Smooth muscle cell (in vitro differentiated cells): ENCODE measurements at regions not wholly inside any gene's neighbourhood (a gene's known extent, or its start where the extent isn't known, plus 50 kb on each side); places are given as distances from the start of the nearest gene placed in this dataset.

Source experiments
- DNase-seq: peaks from one replicate; lab custom pipeline; 2025; ENCODE audit not compliant: unreplicated experiment; lab: John Stamatoyannopoulos, UW
- H2AFZ ChIP-seq: fragments of 200-600 bp; sonication (generic); 2 replicates; pipeline ENCODE4 v1.6.0; 2016; ENCODE audit warnings: antibody characterized with exemption, low read depth, mild to moderate bottlenecking
- H3F3A ChIP-seq: fragments of 200-600 bp; sonication (generic); 2 replicates; pipeline ENCODE4 v1.6.0; 2017; ENCODE audit warnings: antibody characterized with exemption, low read depth
- H3K27ac ChIP-seq: fragments of 200-600 bp; sonication (generic); 2 replicates; pipeline ENCODE4 v1.5.1; 2016; ENCODE audit warnings: low read depth, mild to moderate bottlenecking
- H3K27me3 ChIP-seq: fragments of 200-600 bp; sonication (generic); 2 replicates; pipeline ENCODE4 v1.6.1; 2016; ENCODE audit warnings: low read depth, mild to moderate bottlenecking
- H3K36me3 ChIP-seq: fragments of 200-600 bp; sonication (generic); 2 replicates; pipeline ENCODE4 v1.5.1; 2016; ENCODE audit warnings: low read depth
- H3K4me1 ChIP-seq: fragments of 200-600 bp; sonication (generic); 2 replicates; pipeline ENCODE4 v1.5.1; 2016; ENCODE audit warnings: low read depth
- H3K4me2 ChIP-seq: fragments of 200-600 bp; sonication (generic); 2 replicates; pipeline ENCODE4 v1.6.0; 2016; ENCODE audit warnings: mild to moderate bottlenecking
- H3K4me3 ChIP-seq: fragments of 200-600 bp; sonication (generic); 2 replicates; pipeline ENCODE4 v1.5.1; 2016; ENCODE audit warnings: mild to moderate bottlenecking
- H3K79me2 ChIP-seq: fragments of 200-600 bp; sonication (generic); 2 replicates; pipeline ENCODE4 v1.6.0; 2016; ENCODE audit warnings: low read depth, mild to moderate bottlenecking
- H3K9ac ChIP-seq: fragments of 200-600 bp; sonication (generic); 2 replicates; pipeline ENCODE4 v1.6.0; 2016; ENCODE audit warnings: low read depth
- H3K9me3 ChIP-seq: fragments of 200-600 bp; sonication (generic); replicated peaks from 2 replicates; pipeline ENCODE4 v1.5.1; 2016; ENCODE audit warnings: low read depth
- H4K20me1 ChIP-seq: fragments of 200-600 bp; sonication (generic); 2 replicates; pipeline ENCODE4 v1.6.0; 2016; ENCODE audit warnings: low read depth
- CTCF ChIP-seq: fragments of 200-600 bp; sonication (generic); IDR thresholded peaks from 2 replicates; pipeline ENCODE4 v1.5.1; 2017; ENCODE audit warnings: borderline replicate concordance, mild to moderate bottlenecking, antibody characterized with exemption; ENCODE audit not compliant: insufficient read depth, poor library complexity, severe bottlenecking
- WGBS: methylation state at CpG from one replicate; pipeline ENCODE4 v1.1.7; 2016; ENCODE audit warnings: low lambda C conversion rate; 5-methylcytosine and 5-hydroxymethylcytosine counted together

DNA sequence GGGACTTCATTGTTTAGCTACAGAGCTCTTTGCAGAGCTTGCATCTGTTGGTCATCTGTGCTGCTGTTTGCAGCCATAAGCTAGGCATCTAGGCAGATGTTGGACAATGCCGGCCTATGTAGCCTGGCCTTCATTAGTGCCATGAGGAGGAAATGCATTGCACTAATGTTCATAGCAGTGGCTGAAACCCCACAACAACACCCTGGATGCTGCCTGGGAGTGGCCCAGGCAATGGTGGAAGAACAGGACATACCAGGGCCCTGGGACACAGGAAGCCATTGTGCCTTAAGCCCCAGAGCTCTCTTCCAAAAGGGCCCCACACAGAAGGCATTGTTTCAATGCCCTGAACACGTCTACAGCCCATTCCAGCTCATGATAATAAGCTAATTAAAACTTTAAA, 131.5 kb upstream of the LYZL1 start:
- peak overlapping the region; percentile 80 for H2AFZ ChIP-seq
- no peak overlapping the region for H3K4me3 ChIP-seq
- no peak overlapping the region for H3K4me2 ChIP-seq
- no peak for TF ChIP-seq CTCF
- no peak for DNase-seq
- H3K4me1 ChIP-seq, result peaks cover 13% of the 10 kb centered on the region
- no peaks in the 10 kb centered on the region for H3K36me3 ChIP-seq
- no peak overlapping the region for H3K9ac ChIP-seq
- peaks cover 27% of the 10 kb centered on the region for H3F3A ChIP-seq
- no peaks in the 10 kb centered on the region for H3K79me2 ChIP-seq
- peak overlapping the region; percentile 97 for H3K27ac ChIP-seq
- H4K20me1 ChIP-seq, result no peaks in the 10 kb centered on the region
- no peaks in the 10 kb centered on the region for H3K9me3 ChIP-seq
- 53% methylated on average over 2 of the region's 2 CpGs for WGBS
- no peaks in the 10 kb centered on the region for H3K27me3 ChIP-seq

DNA sequence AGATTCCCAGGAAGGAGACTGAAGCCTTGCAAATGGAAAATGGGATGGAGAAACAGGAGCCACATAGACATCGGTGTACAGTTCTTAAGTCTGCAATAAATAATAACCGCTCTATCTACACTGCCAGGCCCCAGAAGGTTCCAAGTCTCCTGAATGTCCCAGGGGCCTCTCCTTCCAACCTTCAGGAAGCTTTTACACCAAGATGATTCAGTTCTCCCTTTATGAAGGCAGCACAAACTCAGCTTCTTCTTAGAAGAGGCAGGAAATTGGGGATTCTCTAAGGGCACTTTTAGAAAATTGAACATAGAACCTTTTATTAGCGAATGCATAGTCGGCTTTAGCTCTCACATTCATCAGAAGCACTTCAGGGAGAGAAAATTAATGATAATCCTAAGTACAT, 130.8 kb upstream of the LYZL1 start:
- no peaks in the 10 kb centered on the region for H3K79me2 ChIP-seq
- peak overlapping the region; percentile 97 for H3K27ac ChIP-seq
- no peak for TF ChIP-seq CTCF
- no peak overlapping the region for H3K4me3 ChIP-seq
- peak overlapping the region; percentile 11 for H3K9ac ChIP-seq
- peak overlapping the region; percentile 61 for H3K4me2 ChIP-seq
- DNase-seq, result no peak
- H3K4me1 ChIP-seq, result peaks cover 13% of the 10 kb centered on the region
- no peaks in the 10 kb centered on the region for H3K9me3 ChIP-seq
- 55% methylated on average over 4 of the region's 4 CpGs for WGBS
- no peaks in the 10 kb centered on the region for H4K20me1 ChIP-seq
- H3F3A ChIP-seq, result peaks cover 25% of the 10 kb centered on the region
- H3K36me3 ChIP-seq, result no peaks in the 10 kb centered on the region
- peak overlapping the region; percentile 80 for H2AFZ ChIP-seq
- H3K27me3 ChIP-seq, result no peaks in the 10 kb centered on the region

DNA sequence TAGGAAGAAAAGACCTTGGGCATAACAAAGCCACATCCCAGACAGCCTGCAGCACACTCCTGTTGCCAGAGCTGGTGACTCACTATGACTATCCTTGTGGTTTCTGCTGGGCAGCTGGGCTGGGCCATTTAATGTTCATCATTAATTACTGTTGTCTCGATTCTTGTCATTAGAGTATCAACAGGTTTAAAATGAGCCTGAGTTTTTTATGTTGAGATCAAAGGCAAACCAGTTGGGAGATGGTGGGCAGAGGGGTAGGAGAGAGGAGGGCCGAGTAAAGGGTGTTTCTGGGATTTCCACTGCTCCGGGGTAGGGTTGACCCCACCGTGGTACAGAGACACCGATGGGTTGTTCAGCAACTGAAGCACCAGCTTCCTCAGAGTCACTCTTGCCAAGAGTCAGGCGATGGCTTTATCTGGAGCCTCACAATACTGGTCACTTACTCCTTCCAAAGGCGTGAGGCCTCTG, 128.7 kb upstream of the LYZL1 start:
- WGBS, result 15% methylated on average over 7 of the region's 7 CpGs
- Histone ChIP-seq H3K9me3 (no peaks in the 10 kb centered on the region), H3K4me1 (peaks cover 13% of the 10 kb centered on the region), H3K79me2 (no peaks in the 10 kb centered on the region), H3K4me3 (no peak overlapping the region), H3F3A (peaks cover 25% of the 10 kb centered on the region), H3K36me3 (no peaks in the 10 kb centered on the region), H3K27ac (peak overlapping the region; percentile 97), H4K20me1 (no peaks in the 10 kb centered on the region), H3K4me2 (peak overlapping the region; percentile 63), H3K27me3 (no peaks in the 10 kb centered on the region), H3K9ac (peak overlapping the region; percentile 82), H2AFZ (no peak overlapping the region)
- no peak for TF ChIP-seq CTCF
- DNase-seq, result no peak

- Histone ChIP-seq H3K4me3 (no peak overlapping the region), H3K4me2 (peak overlapping the region; percentile 38), H4K20me1 (no peaks in the 10 kb centered on the region), H3K9me3 (no peaks in the 10 kb centered on the region), H3K27me3 (no peaks in the 10 kb centered on the region), H3K27ac (peak overlapping the region; percentile 94), H3K36me3 (no peaks in the 10 kb centered on the region), H3F3A (peaks cover 15% of the 10 kb centered on the region), H3K79me2 (no peaks in the 10 kb centered on the region), H3K9ac (peak overlapping the region; percentile 66), H3K4me1 (peaks cover 11% of the 10 kb centered on the region), H2AFZ (no peak overlapping the region)
- no peak for TF ChIP-seq CTCF
- no peak for DNase-seq
- WGBS, result 33% methylated on average over 2 of the region's 2 CpGs
Observed at GRCh38 chr10:29163746-29164145, 125.1 kb upstream of the LYZL1 start.
